ENCODE measurements at regions not wholly inside any gene's neighbourhood (a gene's known extent, or its start where the extent isn't known, plus 50 kb on each side); places are given as distances from the start of the nearest gene placed in this dataset.
A peak's percentile ranks its signal among the peaks of the same experiment; 100 is the strongest.

GRCh38 chr5:82351754-82352145 lies 73.6 kb upstream of the RPS23 start:
- Histone ChIP-seq H3K9me2 (ENCODE audit: insufficient read depth) (no peaks in the 10 kb centered on the region), H3K79me2 (ENCODE audit: insufficient read depth, low read length) (no peaks in the 10 kb centered on the region), H3K4me3 (replicated peaks in 1 of 2; ENCODE audit: low read depth in 1 of 2, low read length in 2 of 2) (no peak overlapping the region), H2AFZ (ENCODE audit: low read depth, low read length, poor library complexity, severe bottlenecking) (peak overlapping the region; percentile 28), H3K9ac (ENCODE audit: low read length) (no peak overlapping the region), H3K36me3 (ENCODE audit: control insufficient read depth in 1 of 2, insufficient read depth in 2 of 2, low read length in 2 of 2) (no peaks in the 10 kb centered on the region), H3K9me3 (ENCODE audit: control insufficient read depth in 1 of 2, insufficient read depth in 1 of 2, low read depth in 1 of 2, low read length in 2 of 2) (no peaks in the 10 kb centered on the region), H3K4me1 (ENCODE audit: control insufficient read depth in 1 of 2, insufficient read depth in 2 of 2, low read length in 2 of 2) (peaks cover 20 to 68% of the 10 kb centered on the region in 2 experiments), H3K27me3 (ENCODE audit: insufficient read depth, low read length) (no peaks in the 10 kb centered on the region), H3K27ac (ENCODE audit: low read depth, low read length) (no peak overlapping the region), H3K4me2 (ENCODE audit: low read length) (peak overlapping the region; percentile 24; the same call in 1 of the 2 replicates), H4K20me1 (ENCODE audit: insufficient read depth) (no peaks in the 10 kb centered on the region)
- TF ChIP-seq ATF3 (IDR thresholded peaks at IDR 0.05) = no peak
- TF ChIP-seq CTCF (IDR thresholded peaks at IDR 0.05 in 2 of 3, conservative IDR thresholded peaks at IDR 0.05 in 1 of 3; ENCODE audit: borderline replicate concordance in 1 of 3, insufficient read depth in 1 of 3, low read depth in 2 of 3, low read length in 2 of 3) = peak; percentile 60 to 82 (median 61); a peak in 5 of 6 replicates
- TF ChIP-seq RAD21 (IDR thresholded peaks at IDR 0.05; ENCODE audit: low read depth) = peak; percentile 85
- BruUV-seq (replicated peaks) = no TSS peak
- DNase-seq (ENCODE audit: low read depth, low spot score) (peak; percentile 61), ATAC-seq (peak; percentile 75)
- intact Hi-C loops (cut with micrococcal nuclease) = loop anchor here (1.0 to 10.0 kb wide), 8 partner anchors 291 to 1363 kb away; partner anchors contain the start of genes TMEM167A and XRCC4
- ChIA-PET CTCF (interaction anchor here (1.2 to 2.4 kb wide), 2 partner anchors 1360 to 1366 kb away, joined by 4 to 8 read pairs; no protein-coding TSS in a partner anchor), POLR2A (no interaction called here), RAD21 (ENCODE audit: low non-redundant PET in 1 of 2, low total read pairs in 2 of 2, uncharacterized antibody in 2 of 2, unreplicated experiment in 2 of 2) (no interaction called here)

GRCh38 chr5:82351297-82351696 lies 73.1 kb upstream of the RPS23 start:
- TF ChIP-seq CBX3 (IDR thresholded peaks at IDR 0.05; ENCODE audit: low read depth) (no peak), EZH2 (IDR thresholded peaks at IDR 0.05) (no peak), SP1 (IDR thresholded peaks at IDR 0.05; ENCODE audit: low read depth) (no peak), SIN3A (IDR thresholded peaks at IDR 0.05; ENCODE audit: low read depth) (no peak)
- TF ChIP-seq, protein P1, sequence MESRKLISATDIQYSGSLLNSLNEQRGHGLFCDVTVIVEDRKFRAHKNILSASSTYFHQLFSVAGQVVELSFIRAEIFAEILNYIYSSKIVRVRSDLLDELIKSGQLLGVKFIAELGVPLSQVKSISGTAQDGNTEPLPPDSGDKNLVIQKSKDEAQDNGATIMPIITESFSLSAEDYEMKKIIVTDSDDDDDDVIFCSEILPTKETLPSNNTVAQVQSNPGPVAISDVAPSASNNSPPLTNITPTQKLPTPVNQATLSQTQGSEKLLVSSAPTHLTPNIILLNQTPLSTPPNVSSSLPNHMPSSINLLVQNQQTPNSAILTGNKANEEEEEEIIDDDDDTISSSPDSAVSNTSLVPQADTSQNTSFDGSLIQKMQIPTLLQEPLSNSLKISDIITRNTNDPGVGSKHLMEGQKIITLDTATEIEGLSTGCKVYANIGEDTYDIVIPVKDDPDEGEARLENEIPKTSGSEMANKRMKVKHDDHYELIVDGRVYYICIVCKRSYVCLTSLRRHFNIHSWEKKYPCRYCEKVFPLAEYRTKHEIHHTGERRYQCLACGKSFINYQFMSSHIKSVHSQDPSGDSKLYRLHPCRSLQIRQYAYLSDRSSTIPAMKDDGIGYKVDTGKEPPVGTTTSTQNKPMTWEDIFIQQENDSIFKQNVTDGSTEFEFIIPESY (IDR thresholded peaks at IDR 0.05; ENCODE audit: extremely low read depth, insufficient replicate concordance, low read length) = no peak
- intact Hi-C loops (cut with micrococcal nuclease) = loop anchor here (5.0 to 10.0 kb wide), 6 partner anchors 291 to 1364 kb away; partner anchors contain the start of genes TMEM167A and XRCC4
- Histone ChIP-seq H4K20me1 (ENCODE audit: insufficient read depth) (no peaks in the 10 kb centered on the region), H3K4me3 (replicated peaks in 1 of 2; ENCODE audit: low read depth in 1 of 2, low read length in 2 of 2) (no peak overlapping the region), H3K9me3 (ENCODE audit: control insufficient read depth in 1 of 2, insufficient read depth in 1 of 2, low read depth in 1 of 2, low read length in 2 of 2) (no peaks in the 10 kb centered on the region), H3K27me3 (ENCODE audit: insufficient read depth, low read length) (no peaks in the 10 kb centered on the region), H3K27ac (ENCODE audit: low read depth, low read length) (no peak overlapping the region), H3K79me2 (ENCODE audit: insufficient read depth, low read length) (no peaks in the 10 kb centered on the region), H3K4me1 (ENCODE audit: control insufficient read depth in 1 of 2, insufficient read depth in 2 of 2, low read length in 2 of 2) (peaks cover 16 to 64% of the 10 kb centered on the region in 2 experiments; a peak in 3 of 4 replicates), H3K9me2 (ENCODE audit: insufficient read depth) (no peaks in the 10 kb centered on the region), H3K9ac (ENCODE audit: low read length) (no peak overlapping the region), H3K4me2 (ENCODE audit: low read length) (no peak overlapping the region), H2AFZ (ENCODE audit: low read depth, low read length, poor library complexity, severe bottlenecking) (peak overlapping the region; percentile 1), H3K36me3 (ENCODE audit: control insufficient read depth in 1 of 2, insufficient read depth in 2 of 2, low read length in 2 of 2) (no peaks in the 10 kb centered on the region)
- DNase-seq (ENCODE audit: low read depth, low spot score) (no peak), ATAC-seq (no peak)
- ChIA-PET POLR2A (no interaction called here), RAD21 (ENCODE audit: low non-redundant PET in 1 of 2, low total read pairs in 2 of 2, uncharacterized antibody in 2 of 2, unreplicated experiment in 2 of 2) (no interaction called here), CTCF (interaction anchor here (1.6 to 2.4 kb wide), 2 partner anchors 39 to 1361 kb away, joined by 8 read pairs; no protein-coding TSS in a partner anchor)
- no TSS peak for BruUV-seq (replicated peaks)
